MCF 10A (cell line): ENCODE measurements at regions not wholly inside any gene's neighbourhood (a gene's known extent, or its start where the extent isn't known, plus 50 kb on each side); places are given as distances from the start of the nearest gene placed in this dataset.

Experiments
- BruUV-seq: library from RNA; stranded (reverse); fragments of 400-500 nt; replicated peaks from 2 replicates; lab custom pipeline; 2021; lab: Mats Ljungman, UMichigan
- CTCF ChIA-PET: fragments of 300-600 bp; sonication (Branson Sonifier 250); formaldehyde crosslinking; extraction: SDS; loops from one replicate; lab custom pipeline; 2021; ENCODE audit warnings: antibody characterized with exemption, inconsistent platforms; lab: Yijun Ruan, JAX
- POLR2A ChIA-PET: fragments of 300-600, 350-650 bp; sonication (Branson Sonifier 250); formaldehyde crosslinking; extraction: SDS; loops from one replicate; lab custom pipeline; 2020; ENCODE audit warnings: antibody characterized with exemption, inconsistent platforms; lab: Yijun Ruan, JAX
- DNase-seq: peaks from one replicate; pipeline ENCODE4 v3.0.0-alpha.2; 2018; ENCODE audit not compliant: unreplicated experiment
- H3K27ac Mint-ChIP-seq: one replicate; pipeline ENCODE4 v1.8.0; 2022; ENCODE audit warnings: mild to moderate bottlenecking, low read depth, mixed read lengths; ENCODE audit not compliant: unreplicated experiment
- H3K27me3 Mint-ChIP-seq: one replicate; pipeline ENCODE4 v1.8.0; 2022; ENCODE audit warnings: mixed read lengths; ENCODE audit not compliant: insufficient read depth, unreplicated experiment
- H3K36me3 Mint-ChIP-seq: one replicate; pipeline ENCODE4 v1.8.0; 2022; ENCODE audit warnings: mild to moderate bottlenecking, moderate library complexity, mixed read lengths; ENCODE audit not compliant: insufficient read depth, unreplicated experiment
- H3K4me1 Mint-ChIP-seq: one replicate; pipeline ENCODE4 v1.8.0; 2022; ENCODE audit warnings: mixed read lengths; ENCODE audit not compliant: insufficient read depth, unreplicated experiment
- H3K4me3 Mint-ChIP-seq: one replicate; pipeline ENCODE4 v1.8.0; 2022; ENCODE audit warnings: mild to moderate bottlenecking, moderate library complexity, mixed read lengths; ENCODE audit not compliant: unreplicated experiment
- H3K9me3 Mint-ChIP-seq: one replicate; pipeline ENCODE4 v1.8.0; 2022; ENCODE audit warnings: mixed read lengths; ENCODE audit not compliant: unreplicated experiment
- CTCF ChIP-seq: fragments of 200-600 bp; IDR thresholded peaks from one replicate; pipeline ENCODE4 v1.8.0; 2022; ENCODE audit warnings: antibody characterized with exemption, mild to moderate bottlenecking; ENCODE audit not compliant: unreplicated experiment
- intact Hi-C: fragments of 100-400 bp; cut with micrococcal nuclease; formaldehyde crosslinking; loops from 2 replicates; pipeline ENCODE4 v1.14.1; 2022

GRCh38 chr1:166603296-166603695, 236.0 kb upstream of the POGK start:
- intact Hi-C loops, result no loop called here
- Mint-ChIP-seq H3K9me3 (no peaks in the 10 kb centered on the region), H3K36me3 (no peaks in the 10 kb centered on the region), H3K4me1 (no peaks in the 10 kb centered on the region), H3K27me3 (no peaks in the 10 kb centered on the region), H3K4me3 (no peak overlapping the region), H3K27ac (no peak overlapping the region)
- TF ChIP-seq CTCF, result no peak
- BruUV-seq, result no TSS peak
- peak; percentile 61 for DNase-seq
- ChIA-PET CTCF (interaction anchor here (0.6 kb wide), 1 partner anchor 26 kb away, joined by 3 read pairs; no protein-coding TSS in a partner anchor), POLR2A (interaction anchor here (1.3 kb wide), 1 partner anchor 9 kb away, joined by 4 read pairs; no protein-coding TSS in a partner anchor)

GRCh38 chr1:166605137-166605536, 234.1 kb upstream of the POGK start:
- intact Hi-C loops, result no loop called here
- no peaks in the 10 kb centered on the region for H3K36me3 Mint-ChIP-seq
- no peak for DNase-seq
- no peak for TF ChIP-seq CTCF
- no peak overlapping the region for H3K27ac Mint-ChIP-seq
- no peak overlapping the region for H3K4me3 Mint-ChIP-seq
- CTCF ChIA-PET, result no interaction called here
- no peaks in the 10 kb centered on the region for H3K4me1 Mint-ChIP-seq
- POLR2A ChIA-PET, result no interaction called here
- H3K9me3 Mint-ChIP-seq, result no peaks in the 10 kb centered on the region
- BruUV-seq, result no TSS peak
- no peaks in the 10 kb centered on the region for H3K27me3 Mint-ChIP-seq

- ChIA-PET POLR2A (no interaction called here), CTCF (no interaction called here)
- TF ChIP-seq CTCF, result no peak
- Mint-ChIP-seq H3K27me3 (no peaks in the 10 kb centered on the region), H3K4me1 (no peaks in the 10 kb centered on the region), H3K36me3 (no peaks in the 10 kb centered on the region), H3K9me3 (no peaks in the 10 kb centered on the region), H3K4me3 (no peak overlapping the region), H3K27ac (no peak overlapping the region)
- BruUV-seq, result no TSS peak
- DNase-seq, result no peak
- intact Hi-C loops, result no loop called here
Measured at GRCh38 chr1:166612886-166613285, 226.4 kb upstream of the POGK start.

- no TSS peak for BruUV-seq
Measured at GRCh38 chr1:166616206-166616605, 223.1 kb upstream of the POGK start.

More at GRCh38 chr1:166616206-166616605, 223.1 kb upstream of the POGK start:
- Mint-ChIP-seq H3K9me3 (no peaks in the 10 kb centered on the region), H3K4me1 (no peaks in the 10 kb centered on the region), H3K27me3 (peaks cover 20% of the 10 kb centered on the region), H3K4me3 (no peak overlapping the region), H3K36me3 (no peaks in the 10 kb centered on the region), H3K27ac (no peak overlapping the region)
- intact Hi-C loops, result no loop called here
- TF ChIP-seq CTCF, result no peak
- no peak for DNase-seq
- POLR2A ChIA-PET, result no interaction called here
- CTCF ChIA-PET, result interaction anchor here (0.8 kb wide), 1 partner anchor 294 kb away, joined by 4 read pairs; no protein-coding TSS in a partner anchor
